Fibroblast of skin of abdomen (primary cell): ENCODE measurements at regions not wholly inside any gene's neighbourhood (a gene's known extent, or its start where the extent isn't known, plus 50 kb on each side); places are given as distances from the start of the nearest gene placed in this dataset.
"Not testable (repeated sequence)": the region's sequence is repeated elsewhere in the genome, so short reads cannot be mapped to it uniquely, and the experiment has no call there.

ENCODE experiments used
- DNase-seq: peaks from one replicate; pipeline ENCODE4 v3.0.0-alpha.2; 2013

DNA sequence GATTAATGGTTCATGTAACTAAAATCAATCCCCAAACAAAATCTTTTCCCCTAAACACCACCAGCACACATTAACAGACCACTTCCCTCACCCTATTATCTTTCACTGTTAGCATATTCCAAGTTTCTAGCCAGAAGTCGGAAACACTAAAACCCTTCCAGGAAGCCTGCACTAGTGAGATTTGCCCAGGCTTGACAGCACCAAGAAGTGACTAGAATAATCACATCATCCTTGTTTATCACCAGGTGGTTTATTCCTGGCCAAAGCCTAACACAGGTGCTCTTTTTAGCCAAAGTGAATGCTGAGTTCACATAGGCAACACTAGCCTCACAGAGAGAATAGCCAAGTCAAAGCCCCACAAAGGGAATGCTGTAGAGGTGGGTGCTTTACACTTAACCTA lies 221.2 kb upstream of the HNRNPA3 start:
- DNase-seq, result no peak

- DNase-seq, result peak; percentile 96
These were observed 215.4 kb upstream of the HNRNPA3 start for GRCh38 chr2:176997074-176997791.

DNA sequence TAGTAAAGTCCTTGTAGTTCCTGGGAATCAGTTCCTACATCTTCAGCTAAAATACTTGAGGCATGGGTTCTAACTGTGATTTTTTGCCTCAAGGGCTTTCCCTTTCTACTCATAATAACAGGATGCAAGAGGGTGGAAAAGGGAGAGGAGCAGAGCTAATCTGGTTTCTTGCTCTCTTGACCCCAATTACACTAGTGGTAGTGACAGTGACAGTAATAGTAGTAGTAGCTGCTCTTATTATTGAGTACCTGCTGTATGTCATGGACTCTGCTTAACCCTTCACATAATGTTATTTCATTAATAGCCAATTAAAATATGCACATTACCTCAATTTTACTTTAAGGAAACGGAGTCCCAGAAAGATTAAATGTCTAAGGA lies 214.8 kb upstream of the HNRNPA3 start:
- DNase-seq, result no peak

- DNase-seq, result peak; percentile 89
These were observed 213.3 kb upstream of the HNRNPA3 start for GRCh38 chr2:176999301-176999700.

DNA sequence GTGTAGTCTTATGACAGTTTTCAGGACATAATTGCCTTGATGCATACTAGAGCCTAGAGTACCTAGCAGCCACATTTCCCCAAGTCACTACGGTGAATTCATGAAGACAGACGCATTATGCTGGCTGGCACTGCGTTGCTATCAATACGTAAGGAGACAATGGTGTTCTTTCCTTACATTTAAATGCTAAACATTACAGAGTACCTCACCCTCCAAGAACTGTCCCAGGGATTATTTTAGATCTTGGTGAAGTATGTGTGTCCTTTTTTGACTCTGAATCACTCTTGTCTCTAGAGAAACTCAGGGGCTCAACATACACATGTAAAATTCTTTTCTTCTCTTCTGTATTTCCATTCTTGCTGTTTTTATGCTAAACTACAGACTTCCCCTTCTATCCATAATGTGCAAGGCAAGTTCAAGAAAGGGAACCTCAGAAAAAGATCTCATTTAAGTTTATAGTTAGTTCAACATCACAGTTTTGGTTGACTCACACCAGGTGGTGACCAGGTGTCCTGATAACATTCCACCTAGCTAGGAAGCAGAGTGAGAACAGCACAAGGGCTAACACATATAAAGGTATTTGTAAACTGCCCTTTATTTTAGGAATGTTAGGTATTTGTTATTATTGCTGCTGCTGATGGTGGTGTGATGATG lies 212.4 kb upstream of the HNRNPA3 start:
- DNase-seq, result no peak

GRCh38 chr2:177000715-177001072 lies 211.9 kb upstream of the HNRNPA3 start:
- no peak for DNase-seq

- no peak for DNase-seq
These were observed 211.3 kb upstream of the HNRNPA3 start for GRCh38 chr2:177001334-177001733.

DNA sequence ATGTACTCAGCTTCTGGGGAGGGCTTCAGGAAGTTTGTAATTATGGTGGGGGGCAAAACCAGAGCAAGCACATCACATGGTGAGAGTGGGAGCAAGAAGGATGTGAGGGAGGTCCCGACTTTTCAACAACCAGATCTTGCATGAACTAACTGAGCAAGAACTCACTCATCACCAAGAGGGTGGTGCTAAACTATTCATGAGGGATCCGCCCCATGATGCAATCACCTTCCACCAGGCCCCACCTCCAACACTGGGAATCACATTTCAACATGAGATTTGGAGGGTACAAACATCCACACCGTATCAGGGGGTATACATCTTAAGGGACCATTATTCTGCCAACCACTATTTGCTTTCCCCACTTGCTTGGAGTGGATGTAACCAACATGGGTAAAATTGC lies 209.6 kb upstream of the HNRNPA3 start:
- DNase-seq, result no peak

DNA sequence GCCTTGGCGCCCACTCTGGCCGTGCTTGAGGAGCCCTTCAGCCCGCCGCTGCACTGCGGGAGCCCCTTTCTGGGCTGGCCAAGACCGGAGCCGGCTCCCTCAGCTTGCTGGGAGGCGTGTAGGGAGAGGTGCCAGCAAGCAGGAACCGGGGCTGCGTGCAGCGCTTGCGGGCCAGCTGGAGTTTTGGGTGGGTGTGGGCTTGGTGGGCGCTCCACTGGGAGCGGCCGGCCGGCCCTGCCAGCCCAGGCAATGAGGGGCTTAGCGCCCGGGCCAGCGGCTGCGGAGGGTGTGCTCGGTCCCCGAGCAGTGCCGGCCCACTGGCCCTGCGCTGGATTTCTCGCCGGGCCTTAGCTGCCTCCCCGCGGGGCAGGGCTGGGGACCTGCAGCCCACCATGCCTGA lies 204.9 kb upstream of the HNRNPA3 start:
- not testable (repeated sequence) for DNase-seq

DNA sequence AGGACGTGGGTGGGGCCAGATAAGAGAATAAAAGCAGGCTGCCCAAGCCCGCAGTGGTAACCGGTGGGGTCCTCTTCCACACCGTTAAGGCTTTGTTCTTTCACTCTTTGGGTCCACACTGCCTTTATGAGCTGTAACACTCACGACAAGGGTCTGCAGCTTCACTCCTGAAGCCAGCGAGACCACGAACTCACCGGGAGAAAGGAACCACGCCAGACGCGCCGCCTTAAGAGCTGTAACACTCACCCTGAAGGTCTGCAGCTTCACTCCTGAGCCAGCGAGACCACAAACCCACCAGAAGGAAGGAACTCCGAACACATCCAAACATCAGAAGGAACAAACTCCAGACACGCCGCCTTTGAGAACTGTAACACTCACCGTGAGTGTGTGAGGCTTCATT lies 203.9 kb upstream of the HNRNPA3 start:
- not testable (repeated sequence) for DNase-seq

DNA sequence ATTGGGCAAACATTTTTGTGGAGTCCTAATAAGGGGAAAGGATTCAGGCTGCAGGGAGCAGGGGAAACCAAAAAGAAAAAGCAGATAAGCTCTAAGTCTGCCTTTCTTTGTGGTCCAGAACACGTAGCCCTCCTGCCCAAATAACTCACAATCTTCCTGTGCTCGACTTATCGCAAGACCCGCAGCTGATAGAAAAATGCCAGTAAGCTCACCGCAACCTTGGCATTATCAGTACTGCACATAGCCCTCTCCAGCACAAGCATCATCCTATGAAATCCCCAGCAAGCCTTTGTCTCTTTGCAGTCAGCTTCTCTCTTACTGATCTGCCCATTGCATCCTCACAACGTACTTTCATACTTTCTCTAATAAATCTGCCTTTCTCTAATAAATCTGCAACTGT lies 202.4 kb upstream of the HNRNPA3 start:
- DNase-seq, result no peak

GRCh38 chr2:177010861-177011260 lies 201.7 kb upstream of the HNRNPA3 start:
- no peak for DNase-seq

DNA sequence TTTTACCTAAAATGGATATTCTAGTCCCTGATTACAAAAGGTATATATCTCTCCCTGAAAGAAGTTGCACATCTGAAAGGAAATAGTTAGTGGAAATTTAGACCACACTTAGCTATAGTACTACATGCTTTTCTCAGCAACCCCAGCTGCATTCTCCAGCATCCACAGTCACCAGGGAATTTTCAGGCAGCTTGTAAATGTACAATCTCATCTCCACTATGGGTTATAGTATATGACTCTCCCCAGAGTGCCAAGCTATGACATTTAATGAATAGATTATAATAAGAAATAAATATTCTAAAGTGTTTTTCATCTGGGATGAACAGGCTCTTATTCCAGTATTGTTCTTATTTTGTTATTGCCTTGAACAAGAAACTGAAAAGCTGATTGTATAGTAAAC lies 197.6 kb upstream of the HNRNPA3 start:
- DNase-seq, result no peak

- DNase-seq, result no peak
These were observed 197.2 kb upstream of the HNRNPA3 start for GRCh38 chr2:177015356-177015923.

DNA sequence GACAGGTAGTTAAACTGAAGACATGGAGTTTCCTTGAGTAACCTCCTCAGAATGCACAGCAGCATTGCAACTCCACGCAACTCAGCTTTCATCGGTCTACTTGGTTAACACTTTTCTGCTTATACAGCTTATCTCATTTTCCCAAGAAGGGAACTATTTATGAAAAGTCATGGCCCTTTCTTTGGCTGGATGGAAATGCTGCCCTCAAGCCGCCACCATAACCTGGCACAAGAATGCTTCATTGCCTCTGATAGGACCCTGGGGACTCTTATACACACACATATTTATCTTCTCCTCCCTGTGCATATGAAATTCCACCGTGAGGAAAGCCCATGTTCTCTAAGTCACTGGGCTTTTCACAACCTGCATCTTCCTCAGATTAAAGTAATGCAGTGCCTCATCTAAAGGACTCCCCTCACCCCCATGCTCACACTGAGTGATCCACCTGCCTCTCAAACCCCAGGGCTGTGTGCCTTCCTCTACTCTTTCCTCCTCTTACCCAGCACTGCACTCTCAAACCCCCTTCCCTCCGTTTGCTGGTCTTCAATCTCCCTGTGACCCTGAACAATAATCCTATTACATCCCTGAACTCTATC lies 192.0 kb upstream of the HNRNPA3 start:
- DNase-seq, result no peak

DNA sequence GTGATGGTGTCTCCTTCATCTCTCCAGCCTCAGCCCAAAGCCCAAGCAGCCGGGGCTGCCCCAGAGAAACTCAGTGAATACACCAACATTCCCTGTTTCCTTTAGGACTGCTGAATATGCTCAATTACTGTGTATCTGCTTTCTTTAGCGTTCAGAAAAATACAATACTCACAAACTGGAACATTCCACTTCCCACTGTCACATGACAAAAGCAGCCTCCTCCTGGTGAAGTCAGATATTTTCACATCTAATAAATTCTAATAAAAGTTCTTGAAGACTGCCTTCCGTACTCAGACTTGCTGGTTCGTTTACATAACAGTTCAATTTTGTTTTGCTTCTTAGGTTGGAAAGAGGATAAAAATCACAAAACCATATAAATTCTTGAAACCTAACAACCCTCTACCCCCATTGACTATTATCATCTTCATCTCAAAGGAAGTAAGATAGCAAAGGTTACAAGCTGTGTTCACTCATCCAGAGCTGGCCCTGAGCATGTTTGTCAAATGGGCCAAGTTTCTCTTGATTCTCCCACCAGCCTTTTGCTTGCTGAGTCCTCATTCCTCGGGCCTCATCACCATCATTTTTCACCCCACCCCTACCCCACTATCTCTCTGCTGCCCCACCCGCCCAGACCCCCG lies 190.8 kb upstream of the HNRNPA3 start:
- no peak for DNase-seq

- DNase-seq, result no peak
These were observed 187.8 kb upstream of the HNRNPA3 start for GRCh38 chr2:177024765-177025164.

GRCh38 chr2:177026253-177026652 lies 186.3 kb upstream of the HNRNPA3 start:
- DNase-seq, result no peak

DNA sequence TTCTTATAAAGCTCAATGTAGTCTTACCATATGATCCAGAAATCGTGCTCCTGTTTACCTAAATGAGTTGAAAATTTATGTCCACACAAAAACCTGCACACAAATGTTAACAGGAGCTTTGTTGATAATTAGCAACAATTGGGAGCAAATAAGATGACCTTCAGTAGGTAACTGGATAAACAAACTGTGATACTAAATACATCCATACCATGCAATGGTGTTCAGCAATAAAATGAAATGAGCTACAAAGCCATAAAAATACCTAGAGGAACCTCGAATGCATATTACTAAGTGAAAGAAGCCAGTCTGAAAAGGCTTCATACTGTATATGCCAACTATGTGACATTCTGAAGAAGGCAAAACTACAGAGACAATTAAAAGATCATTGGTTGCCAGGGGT lies 185.6 kb upstream of the HNRNPA3 start:
- no peak for DNase-seq

DNA sequence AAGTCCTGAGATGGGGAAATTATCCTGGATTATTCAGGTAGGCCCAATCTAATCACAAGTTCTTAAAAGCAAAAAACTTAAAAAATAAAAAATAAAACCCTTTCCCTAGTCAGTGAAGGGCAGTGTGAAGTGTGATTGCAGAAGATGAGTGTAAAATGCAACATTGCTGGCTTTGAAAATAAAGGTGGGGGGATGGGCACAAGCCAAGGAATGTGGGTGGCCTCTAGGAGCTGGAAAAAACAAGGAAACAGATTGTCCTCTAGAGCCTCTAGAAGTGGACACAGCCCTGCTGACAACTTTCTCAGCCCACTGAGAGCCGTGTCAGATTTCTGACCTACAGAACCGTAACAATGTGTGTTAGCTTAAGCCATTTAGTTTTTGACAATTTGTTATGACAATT lies 184.3 kb upstream of the HNRNPA3 start:
- no peak for DNase-seq

DNA sequence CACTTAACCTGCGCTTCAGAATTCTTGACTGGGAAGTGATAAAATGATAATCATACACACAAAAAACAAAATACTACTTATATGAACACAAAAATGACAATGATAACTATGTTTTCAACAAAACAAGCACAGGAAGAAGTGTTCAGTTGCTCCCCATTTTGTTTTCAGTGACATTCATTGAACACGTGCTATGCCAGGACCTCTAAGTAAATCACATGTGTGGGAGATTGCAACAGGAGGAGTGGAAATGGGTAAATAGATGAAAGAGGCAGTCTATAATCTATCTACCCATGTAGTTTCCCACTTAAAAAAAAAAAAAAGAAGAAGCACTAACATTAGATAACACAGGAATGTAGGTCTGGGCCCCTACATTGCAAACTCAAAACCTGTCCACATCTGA lies 183.5 kb upstream of the HNRNPA3 start:
- DNase-seq, result no peak

- no peak for DNase-seq
These were observed 183.1 kb upstream of the HNRNPA3 start for GRCh38 chr2:177029501-177029900.

DNA sequence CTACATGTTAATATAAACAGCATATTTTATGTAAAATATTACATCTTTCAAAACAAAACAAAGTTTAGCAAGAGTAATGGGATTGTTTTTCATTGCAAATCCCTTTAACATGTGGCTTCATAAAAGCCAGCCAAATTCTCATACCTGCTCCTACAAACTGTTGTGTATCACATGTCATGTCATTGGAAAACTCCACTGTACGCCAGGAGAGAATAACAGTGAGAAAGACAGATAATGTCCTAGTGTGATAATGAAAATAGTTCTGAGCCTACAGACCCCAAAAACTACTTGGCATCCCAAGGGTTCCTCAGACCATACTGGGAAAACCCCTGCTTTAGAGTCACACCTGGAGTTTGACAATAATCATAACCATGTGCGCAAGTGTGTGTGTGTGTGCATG lies 182.7 kb upstream of the HNRNPA3 start:
- no peak for DNase-seq
